Glutamatergic neuron (in vitro differentiated cells): ENCODE measurements at regions not wholly inside any gene's neighbourhood (a gene's known extent, or its start where the extent isn't known, plus 50 kb on each side); places are given as distances from the start of the nearest gene placed in this dataset.
"Not testable (repeated sequence)": the region's sequence is repeated elsewhere in the genome, so short reads cannot be mapped to it uniquely, and the experiment has no call there.

Experiments used
- DNase-seq: peaks from one replicate; pipeline ENCODE4 v3.0.0; 2022
- H3K27ac Mint-ChIP-seq: one replicate; pipeline ENCODE4 v1.8.0; 2020; ENCODE audit warnings: mild to moderate bottlenecking, mixed read lengths, inconsistent platforms; ENCODE audit not compliant: unreplicated experiment
- H3K27me3 Mint-ChIP-seq: one replicate; pipeline ENCODE4 v1.8.0; 2020; ENCODE audit warnings: mild to moderate bottlenecking, moderate library complexity, mixed read lengths, inconsistent platforms; ENCODE audit not compliant: unreplicated experiment
- H3K36me3 Mint-ChIP-seq: one replicate; pipeline ENCODE4 v1.8.0; 2020; ENCODE audit warnings: mild to moderate bottlenecking, mixed read lengths, inconsistent platforms; ENCODE audit not compliant: unreplicated experiment
- H3K4me1 Mint-ChIP-seq: one replicate; pipeline ENCODE4 v1.8.0; 2020; ENCODE audit warnings: mild to moderate bottlenecking, low read depth, mixed read lengths, inconsistent platforms; ENCODE audit not compliant: unreplicated experiment
- H3K4me3 Mint-ChIP-seq: one replicate; pipeline ENCODE4 v1.8.0; 2020; ENCODE audit warnings: mild to moderate bottlenecking, mixed read lengths, inconsistent platforms; ENCODE audit not compliant: unreplicated experiment
- H3K9me3 Mint-ChIP-seq: one replicate; pipeline ENCODE4 v1.8.0; 2020; ENCODE audit warnings: mild to moderate bottlenecking, moderate library complexity, mixed read lengths, inconsistent platforms; ENCODE audit not compliant: unreplicated experiment
- CTCF ChIP-seq: fragments of 200-600 bp; sonication (generic); IDR thresholded peaks from one replicate; pipeline ENCODE4 v1.5.0; 2021; ENCODE audit not compliant: partially characterized antibody, unreplicated experiment

GRCh38 chr9:38249049-38249448, 143.5 kb upstream of the ALDH1B1 start:
- TF ChIP-seq CTCF = no peak
- H3K36me3 Mint-ChIP-seq = peaks cover 5% of the 10 kb centered on the region
- H3K4me3 Mint-ChIP-seq = no peak overlapping the region
- H3K27ac Mint-ChIP-seq = no peak overlapping the region
- H3K9me3 Mint-ChIP-seq = peaks cover 5% of the 10 kb centered on the region
- H3K4me1 Mint-ChIP-seq = peaks cover 26% of the 10 kb centered on the region
- no peak for DNase-seq
- peaks cover 9% of the 10 kb centered on the region for H3K27me3 Mint-ChIP-seq

DNA sequence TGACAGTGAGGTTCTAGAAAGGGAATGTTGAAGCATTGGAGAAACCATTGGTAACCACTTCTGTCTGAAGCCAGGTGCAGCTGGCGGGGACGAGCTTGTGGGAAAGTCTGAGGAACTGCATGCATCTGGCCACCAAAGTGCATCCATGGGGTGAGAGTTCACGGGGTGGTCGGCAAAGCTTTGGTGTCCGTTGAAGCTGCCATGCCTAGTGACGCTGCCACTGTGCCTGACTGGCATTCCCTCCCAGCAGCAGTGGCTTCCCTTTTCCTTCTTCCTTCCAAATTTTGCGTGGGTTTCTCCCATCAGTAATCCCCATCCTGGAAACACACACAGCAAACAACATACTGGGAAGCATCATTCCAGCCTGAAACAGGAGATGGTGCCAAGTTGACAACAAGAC, 145.7 kb upstream of the ALDH1B1 start:
- Mint-ChIP-seq H3K9me3 (peaks cover 7% of the 10 kb centered on the region), H3K27me3 (peaks cover 9% of the 10 kb centered on the region), H3K4me3 (no peak overlapping the region), H3K36me3 (peaks cover 5% of the 10 kb centered on the region), H3K27ac (no peak overlapping the region), H3K4me1 (peaks cover 25% of the 10 kb centered on the region)
- TF ChIP-seq CTCF = no peak
- DNase-seq = no peak

DNA sequence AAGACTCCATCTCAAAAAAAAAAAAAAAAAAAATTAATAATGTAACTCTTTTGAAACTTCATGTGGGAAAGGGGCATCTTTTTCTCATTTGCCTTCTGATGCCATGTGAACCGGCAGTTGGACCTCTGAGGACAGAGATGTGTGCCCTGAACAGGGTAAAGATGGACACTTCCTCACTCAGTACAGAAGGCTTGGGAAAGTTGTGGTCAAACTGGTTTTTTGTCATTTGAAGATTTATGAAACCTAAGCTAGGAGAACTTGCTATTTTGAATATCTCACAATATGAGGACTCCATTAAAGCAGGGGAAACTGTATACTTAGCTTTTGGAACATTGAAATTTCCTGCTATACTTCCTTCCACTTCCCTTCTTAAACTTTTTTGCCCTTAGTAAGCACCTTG, 147.5 kb upstream of the ALDH1B1 start:
- peaks cover 8% of the 10 kb centered on the region for H3K9me3 Mint-ChIP-seq
- no peak overlapping the region for H3K27ac Mint-ChIP-seq
- peaks cover 9% of the 10 kb centered on the region for H3K36me3 Mint-ChIP-seq
- H3K4me3 Mint-ChIP-seq = no peak overlapping the region
- no peak for TF ChIP-seq CTCF
- peaks cover 11% of the 10 kb centered on the region for H3K4me1 Mint-ChIP-seq
- no peak for DNase-seq
- peaks cover 9% of the 10 kb centered on the region for H3K27me3 Mint-ChIP-seq

DNA sequence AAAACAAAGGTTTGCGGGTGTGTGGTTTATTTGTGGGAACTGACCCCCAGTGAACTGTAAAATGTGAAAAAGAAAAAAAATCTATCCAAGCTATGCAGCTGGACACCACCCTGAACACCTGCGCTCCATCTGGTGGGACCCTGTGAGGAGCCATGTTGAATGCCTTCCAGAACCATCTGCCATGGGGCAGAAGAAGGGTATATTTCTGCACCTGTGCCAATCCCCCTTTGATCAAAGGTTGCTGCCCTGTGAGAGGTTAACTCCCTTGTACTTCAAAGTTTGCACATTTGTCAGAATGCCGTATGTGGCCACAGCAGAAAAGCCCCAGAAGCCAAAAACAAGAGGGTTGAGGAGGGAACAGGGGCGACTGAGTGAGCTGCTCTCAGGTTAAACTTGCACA, 148.5 kb upstream of the ALDH1B1 start:
- TF ChIP-seq CTCF = no peak
- H3K27ac Mint-ChIP-seq = peak overlapping the region; percentile 92
- peaks cover 13% of the 10 kb centered on the region for H3K4me1 Mint-ChIP-seq
- H3K27me3 Mint-ChIP-seq = peaks cover 11% of the 10 kb centered on the region
- peaks cover 9% of the 10 kb centered on the region for H3K36me3 Mint-ChIP-seq
- DNase-seq = peak; percentile 59
- H3K4me3 Mint-ChIP-seq = peak overlapping the region; percentile 40
- peaks cover 11% of the 10 kb centered on the region for H3K9me3 Mint-ChIP-seq

DNA sequence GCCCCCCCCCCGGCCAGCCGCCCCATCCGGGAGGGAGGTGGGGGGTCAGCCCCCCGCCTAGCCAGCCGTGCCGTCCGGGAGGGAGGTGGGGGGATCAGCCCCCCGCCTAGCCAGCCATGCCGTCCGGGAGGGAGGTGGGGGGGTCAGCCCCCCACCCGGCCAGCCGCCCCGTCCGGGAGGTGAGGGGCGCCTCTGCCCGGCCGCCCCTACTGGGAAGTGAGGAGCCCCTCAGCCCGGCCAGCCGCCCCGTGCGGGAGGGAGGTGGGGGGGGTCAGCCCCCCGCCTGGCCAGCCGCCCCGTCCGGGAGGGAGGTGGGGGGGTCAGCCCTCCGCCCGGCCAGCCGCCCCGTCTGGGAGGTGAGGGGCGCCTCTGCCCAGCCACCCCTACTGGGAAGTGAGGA, 150.4 kb upstream of the ALDH1B1 start:
- Mint-ChIP-seq H3K9me3 (peaks cover 14% of the 10 kb centered on the region), H3K27me3 (peaks cover 13% of the 10 kb centered on the region)
- not testable (repeated sequence) for DNase-seq

GRCh38 chr9:38240051-38240450, 152.5 kb upstream of the ALDH1B1 start:
- peaks cover 13% of the 10 kb centered on the region for H3K27me3 Mint-ChIP-seq
- peaks cover 18% of the 10 kb centered on the region for H3K4me1 Mint-ChIP-seq
- H3K36me3 Mint-ChIP-seq = peaks cover 9% of the 10 kb centered on the region
- no peak overlapping the region for H3K27ac Mint-ChIP-seq
- no peak overlapping the region for H3K4me3 Mint-ChIP-seq
- no peak for TF ChIP-seq CTCF
- DNase-seq = no peak
- H3K9me3 Mint-ChIP-seq = peaks cover 21% of the 10 kb centered on the region

More for the DNA sequence above, 150.4 kb upstream of the ALDH1B1 start:
- not testable (repeated sequence) for H3K27ac Mint-ChIP-seq, H3K4me3 Mint-ChIP-seq
- Mint-ChIP-seq H3K36me3 (peaks cover 14% of the 10 kb centered on the region), H3K4me1 (peaks cover 16% of the 10 kb centered on the region)
